HFFc6 (cell line): ENCODE measurements at regions not wholly inside any gene's neighbourhood (a gene's known extent, or its start where the extent isn't known, plus 50 kb on each side); places are given as distances from the start of the nearest gene placed in this dataset.

Experiments
- DNase-seq: peaks from one replicate; pipeline ENCODE4 v3.0.0-alpha.2; 2018
- H3K27ac Mint-ChIP-seq: 2 replicates; pipeline ENCODE4 v1.8.0; 2020; ENCODE audit warnings: mild to moderate bottlenecking, mixed read lengths
- H3K27me3 Mint-ChIP-seq: 2 replicates; pipeline ENCODE4 v1.8.0; 2021; ENCODE audit warnings: mild to moderate bottlenecking, moderate library complexity, mixed read lengths; ENCODE audit not compliant: insufficient read depth
- H3K36me3 Mint-ChIP-seq: 2 replicates; pipeline ENCODE4 v1.8.0; 2021; ENCODE audit warnings: low read depth, mixed read lengths
- H3K4me1 Mint-ChIP-seq: 2 replicates; pipeline ENCODE4 v1.8.0; 2020; ENCODE audit warnings: low read depth, mixed read lengths
- H3K4me3 Mint-ChIP-seq: 2 replicates; pipeline ENCODE4 v1.8.0; 2020; ENCODE audit warnings: mild to moderate bottlenecking, moderate library complexity, mixed read lengths
- H3K9me3 Mint-ChIP-seq: 2 replicates; pipeline ENCODE4 v1.8.0; 2020; ENCODE audit warnings: mild to moderate bottlenecking, mixed read lengths
- CTCF ChIP-seq: fragments of 200-600 bp; sonication (generic); IDR thresholded peaks from 2 replicates; pipeline ENCODE4 v1.5.0; 2021; ENCODE audit warnings: antibody characterized with exemption, mild to moderate bottlenecking

DNA sequence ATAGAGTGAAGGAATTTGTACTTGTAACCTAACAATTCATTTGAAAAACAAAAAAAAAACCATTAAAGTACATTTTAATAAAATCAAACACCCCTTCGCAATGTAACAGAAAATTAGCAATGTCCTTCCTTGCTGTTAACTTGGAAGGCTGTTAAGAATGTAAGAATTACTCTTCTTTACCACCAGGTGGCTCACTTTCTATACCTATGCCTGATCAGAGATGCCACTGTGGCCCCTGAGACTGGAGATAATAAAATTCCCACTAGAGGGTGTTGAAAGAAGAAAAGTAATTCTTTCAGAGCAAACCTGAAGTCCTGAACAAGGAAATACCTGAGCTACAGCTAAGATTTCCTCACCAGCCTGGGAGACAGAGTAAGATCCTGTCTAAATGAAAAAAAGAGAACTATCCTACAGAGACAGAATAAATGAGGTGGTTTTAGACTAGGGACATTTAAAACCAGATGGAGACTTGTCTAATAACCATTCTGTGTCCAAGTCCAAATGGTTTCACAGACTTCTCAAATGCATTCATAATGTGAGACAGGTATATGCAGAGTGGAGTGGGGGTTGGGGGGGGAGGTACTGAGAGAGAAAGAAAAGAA is 1089.3 kb downstream of the FAM181B start:
- Mint-ChIP-seq H3K27ac (no peak overlapping the region), H3K9me3 (peaks cover 4% of the 10 kb centered on the region; the same call in 1 of the 2 replicates), H3K4me3 (no peak overlapping the region), H3K4me1 (no peaks in the 10 kb centered on the region), H3K36me3 (no peaks in the 10 kb centered on the region), H3K27me3 (peaks cover 1% of the 10 kb centered on the region; the same call in 1 of the 2 replicates)
- TF ChIP-seq CTCF, result peak; percentile 75
- peak; percentile 8 for DNase-seq

GRCh38 chr11:81634483-81634882 is 1099.2 kb downstream of the FAM181B start:
- no peak overlapping the region for H3K27ac Mint-ChIP-seq
- DNase-seq, result no peak
- H3K36me3 Mint-ChIP-seq, result no peaks in the 10 kb centered on the region
- H3K9me3 Mint-ChIP-seq, result peaks cover 16% of the 10 kb centered on the region
- H3K27me3 Mint-ChIP-seq, result no peaks in the 10 kb centered on the region; the same call in 1 of the 2 replicates
- no peaks in the 10 kb centered on the region for H3K4me1 Mint-ChIP-seq
- no peak for TF ChIP-seq CTCF
- no peak overlapping the region for H3K4me3 Mint-ChIP-seq

GRCh38 chr11:81602508-81602907 is 1131.2 kb downstream of the FAM181B start:
- Mint-ChIP-seq H3K4me3 (no peak overlapping the region), H3K27ac (no peak overlapping the region), H3K36me3 (no peaks in the 10 kb centered on the region), H3K27me3 (no peaks in the 10 kb centered on the region), H3K4me1 (no peaks in the 10 kb centered on the region), H3K9me3 (peaks cover 36% of the 10 kb centered on the region)
- no peak for DNase-seq
- TF ChIP-seq CTCF, result no peak

DNA sequence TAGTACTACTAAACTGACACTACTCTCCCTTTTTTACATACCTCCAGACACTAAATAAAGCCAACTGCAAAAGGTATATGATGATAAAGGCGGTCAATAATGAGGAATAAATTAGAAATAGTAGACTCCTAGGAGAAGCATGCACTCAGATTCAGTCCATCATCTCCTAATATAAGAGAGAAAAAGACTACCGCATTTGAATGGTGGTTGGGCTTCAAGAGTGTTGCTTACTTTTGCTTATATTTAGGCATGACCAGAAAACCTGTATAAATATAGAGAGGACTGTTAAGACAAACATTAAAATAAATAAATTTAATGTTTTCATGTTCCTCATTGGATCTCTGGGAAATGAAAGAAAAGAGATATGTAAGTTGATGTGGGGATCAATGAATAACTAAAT is 1137.0 kb downstream of the FAM181B start:
- H3K4me3 Mint-ChIP-seq, result no peak overlapping the region
- no peak for DNase-seq
- H3K27me3 Mint-ChIP-seq, result no peaks in the 10 kb centered on the region
- no peaks in the 10 kb centered on the region for H3K36me3 Mint-ChIP-seq
- no peaks in the 10 kb centered on the region for H3K4me1 Mint-ChIP-seq
- H3K27ac Mint-ChIP-seq, result no peak overlapping the region
- H3K9me3 Mint-ChIP-seq, result peaks cover 12% of the 10 kb centered on the region
- no peak for TF ChIP-seq CTCF

GRCh38 chr11:81585390-81585933 is 1148.2 kb downstream of the FAM181B start:
- Mint-ChIP-seq H3K27me3 (no peaks in the 10 kb centered on the region), H3K4me3 (no peak overlapping the region), H3K4me1 (no peaks in the 10 kb centered on the region), H3K27ac (no peak overlapping the region), H3K9me3 (peaks cover 19% of the 10 kb centered on the region), H3K36me3 (no peaks in the 10 kb centered on the region)
- no peak for TF ChIP-seq CTCF
- DNase-seq, result no peak
